Heart left ventricle (tissue), 13 donors: ENCODE measurements at regions not wholly inside any gene's neighbourhood (a gene's known extent, or its start where the extent isn't known, plus 50 kb on each side); places are given as distances from the start of the nearest gene placed in this dataset.

ENCODE experiments used
- POLR2A ChIP-seq, 2 donors: fragments of 450-650 bp; IDR thresholded peaks; one replicate each; pipeline ENCODE4 v1.6.1; 2017; ENCODE audit warnings: antibody characterized with exemption in 2 of 2, mild to moderate bottlenecking in 2 of 2, moderate library complexity in 2 of 2
- TF ChIP-seq, protein P1 (sequence below), 12 donors: fragments of 200-600 bp; sonication (generic) in 4 of 12; IDR thresholded peaks; one replicate each; pipeline versions ENCODE4 v1.5.0 to v1.8.0; 2018 to 2022; ENCODE audit warnings: antibody characterized with exemption in 12 of 12, mild to moderate bottlenecking in 5 of 12
- donor health status: ischemic (EF 13 %, LVEDD 7.1; RV severe dilation, severe dysfunction).
- donor health status: DM: no; HTN: yes; CAD: no.
- donor health status: DM: no; HTN: no; CAD: no.
- donor health status: ischemic (EF 25% LVEDD 6.9; RV normal size, moderate dysfunction).
- donor health status: ischemic (EF 25% LVEDD 5.7; RV mildly dilated, moderate dysfunction).
- donor health status: ischemic (EF 35%, LVEDD 5.7; RV mildly dilated, moderate dysfunction).
- donor health status: nonischemic (EF 11% LVEDD 7.7; RV severe dilation, severe dysfunction).
- donor health status: DM: yes; HTN: yes; CAD: no.
- donor health status: PGD.
- donor health status: ischemic (EF 29% LVEDD 5.4; RV normal size, mild dysfunction).
- donor health status: nonischemic (EF 23%, LVEDD 6.1; RV moderate dilation, normal function).

DNA sequence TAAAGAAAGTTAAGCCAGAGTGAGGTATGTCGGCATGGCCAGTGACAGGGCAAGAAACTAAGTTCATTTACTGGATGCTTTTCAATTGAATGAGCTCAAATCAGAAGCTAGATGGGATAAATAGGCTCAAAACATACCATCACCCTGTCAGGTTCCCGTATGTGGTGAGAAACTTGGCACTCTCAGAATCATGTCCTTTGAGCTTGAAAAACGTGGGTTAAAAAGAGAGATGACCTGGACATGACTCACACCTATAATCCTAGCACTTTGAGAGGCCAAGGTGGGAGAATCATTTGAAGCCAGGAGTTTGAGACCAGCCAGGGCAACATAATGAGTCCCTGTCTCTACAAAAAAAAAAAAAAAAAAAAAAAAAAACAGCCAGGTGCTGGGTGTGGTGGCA lies 121.7 kb upstream of the RGMB start:
- TF ChIP-seq, protein P1, sequence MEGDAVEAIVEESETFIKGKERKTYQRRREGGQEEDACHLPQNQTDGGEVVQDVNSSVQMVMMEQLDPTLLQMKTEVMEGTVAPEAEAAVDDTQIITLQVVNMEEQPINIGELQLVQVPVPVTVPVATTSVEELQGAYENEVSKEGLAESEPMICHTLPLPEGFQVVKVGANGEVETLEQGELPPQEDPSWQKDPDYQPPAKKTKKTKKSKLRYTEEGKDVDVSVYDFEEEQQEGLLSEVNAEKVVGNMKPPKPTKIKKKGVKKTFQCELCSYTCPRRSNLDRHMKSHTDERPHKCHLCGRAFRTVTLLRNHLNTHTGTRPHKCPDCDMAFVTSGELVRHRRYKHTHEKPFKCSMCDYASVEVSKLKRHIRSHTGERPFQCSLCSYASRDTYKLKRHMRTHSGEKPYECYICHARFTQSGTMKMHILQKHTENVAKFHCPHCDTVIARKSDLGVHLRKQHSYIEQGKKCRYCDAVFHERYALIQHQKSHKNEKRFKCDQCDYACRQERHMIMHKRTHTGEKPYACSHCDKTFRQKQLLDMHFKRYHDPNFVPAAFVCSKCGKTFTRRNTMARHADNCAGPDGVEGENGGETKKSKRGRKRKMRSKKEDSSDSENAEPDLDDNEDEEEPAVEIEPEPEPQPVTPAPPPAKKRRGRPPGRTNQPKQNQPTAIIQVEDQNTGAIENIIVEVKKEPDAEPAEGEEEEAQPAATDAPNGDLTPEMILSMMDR (IDR thresholded peaks at IDR 0.05): no peak
- no peak for TF ChIP-seq POLR2A (IDR thresholded peaks at IDR 0.05)
